Vagina (tissue), 2 donors: ENCODE measurements at regions not wholly inside any gene's neighbourhood (a gene's known extent, or its start where the extent isn't known, plus 50 kb on each side); places are given as distances from the start of the nearest gene placed in this dataset.

ENCODE experiments used
- DNase-seq, 2 donors: peaks; one replicate each; pipeline ENCODE4 v3.0.0-alpha.2; 2017; ENCODE audit errors: extremely low spot score in 2 of 2
- H3K27ac ChIP-seq: fragments of 200-600 bp; sonication (generic); one replicate; pipeline ENCODE4 v1.5.1; 2019
- H3K27me3 ChIP-seq: fragments of 200-600 bp; sonication (generic); one replicate; pipeline ENCODE4 v1.5.1; 2019
- H3K36me3 ChIP-seq, 2 donors: fragments of 200-600 bp; sonication (generic); one replicate each; pipeline ENCODE4 v1.5.1; 2017 to 2019
- H3K4me1 ChIP-seq: fragments of 200-600 bp; sonication (generic); one replicate; pipeline ENCODE4 v1.5.1; 2019
- H3K4me3 ChIP-seq, 2 donors: fragments of 200-600 bp; sonication (generic); 1 replicate in 1 of 2; 2 replicates in 1 of 2; pipeline ENCODE4 v1.5.1; 2016 to 2019
- H3K9me3 ChIP-seq: fragments of 200-600 bp; sonication (generic); one replicate; pipeline ENCODE4 v1.5.1; 2019
- POLR2A ChIP-seq, 2 donors: fragments of 450-650 bp; IDR thresholded peaks; one replicate each; pipeline ENCODE4 v1.6.1; 2017; ENCODE audit warnings: antibody characterized with exemption in 2 of 2, mild to moderate bottlenecking in 2 of 2, moderate library complexity in 2 of 2
- POLR2AphosphoS5 ChIP-seq, 2 donors: sonication (generic); formaldehyde crosslinking; IDR thresholded peaks; one replicate each; pipeline ENCODE4 v1.9.0; 2017; ENCODE audit warnings: antibody characterized with exemption in 2 of 2, mild to moderate bottlenecking in 2 of 2, low read depth in 1 of 2; ENCODE audit not compliant: insufficient read depth in 1 of 2
- intact Hi-C: fragments of 100-400 bp; cut with DNase I; formaldehyde crosslinking; loops from one replicate; pipeline ENCODE4 v1.15.1; 2023
- TF ChIP-seq, protein P1 (sequence below), 3 experiments: fragments of 450-650 bp in 2 of 3; fragments of 200-600 bp in 1 of 3; sonication (generic) in 1 of 3; IDR thresholded peaks; one replicate each; pipeline ENCODE4 v1.5.1; 2017 to 2019; ENCODE audit warnings: antibody characterized with exemption in 3 of 3, mild to moderate bottlenecking in 2 of 3, moderate library complexity in 2 of 3

DNA sequence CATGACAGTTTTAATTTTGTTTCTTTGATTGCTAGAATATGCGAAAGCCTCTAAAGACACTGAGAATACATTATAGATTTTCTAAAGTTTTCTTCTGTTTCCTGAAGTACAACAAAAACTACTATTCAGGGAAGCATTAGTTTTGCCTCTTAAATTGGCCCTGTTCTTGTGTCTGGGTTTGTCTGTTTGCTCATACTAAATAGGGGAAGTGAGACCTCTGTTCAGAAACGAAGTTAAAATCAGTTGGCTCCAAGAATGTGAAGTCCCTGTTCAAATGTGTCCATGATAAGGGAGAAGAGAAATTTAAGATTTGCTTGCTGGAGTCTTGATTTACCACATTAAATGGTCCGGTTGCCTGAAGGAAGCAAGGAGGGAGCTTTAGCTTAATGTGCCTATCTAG is 327.3 kb upstream of the GBE1 start:
- Histone ChIP-seq H3K27ac (no peak overlapping the region), H3K4me1 (no peaks in the 10 kb centered on the region), H3K27me3 (no peaks in the 10 kb centered on the region), H3K9me3 (no peaks in the 10 kb centered on the region), H3K4me3 (no peak overlapping the region), H3K36me3 (no peaks in the 10 kb centered on the region)
- TF ChIP-seq POLR2AphosphoS5 (IDR thresholded peaks at IDR 0.05; ENCODE audit: insufficient read depth in 1 of 2, low read depth in 1 of 2) (no peak), POLR2A (IDR thresholded peaks at IDR 0.05) (no peak)
- TF ChIP-seq, protein P1, sequence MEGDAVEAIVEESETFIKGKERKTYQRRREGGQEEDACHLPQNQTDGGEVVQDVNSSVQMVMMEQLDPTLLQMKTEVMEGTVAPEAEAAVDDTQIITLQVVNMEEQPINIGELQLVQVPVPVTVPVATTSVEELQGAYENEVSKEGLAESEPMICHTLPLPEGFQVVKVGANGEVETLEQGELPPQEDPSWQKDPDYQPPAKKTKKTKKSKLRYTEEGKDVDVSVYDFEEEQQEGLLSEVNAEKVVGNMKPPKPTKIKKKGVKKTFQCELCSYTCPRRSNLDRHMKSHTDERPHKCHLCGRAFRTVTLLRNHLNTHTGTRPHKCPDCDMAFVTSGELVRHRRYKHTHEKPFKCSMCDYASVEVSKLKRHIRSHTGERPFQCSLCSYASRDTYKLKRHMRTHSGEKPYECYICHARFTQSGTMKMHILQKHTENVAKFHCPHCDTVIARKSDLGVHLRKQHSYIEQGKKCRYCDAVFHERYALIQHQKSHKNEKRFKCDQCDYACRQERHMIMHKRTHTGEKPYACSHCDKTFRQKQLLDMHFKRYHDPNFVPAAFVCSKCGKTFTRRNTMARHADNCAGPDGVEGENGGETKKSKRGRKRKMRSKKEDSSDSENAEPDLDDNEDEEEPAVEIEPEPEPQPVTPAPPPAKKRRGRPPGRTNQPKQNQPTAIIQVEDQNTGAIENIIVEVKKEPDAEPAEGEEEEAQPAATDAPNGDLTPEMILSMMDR (IDR thresholded peaks at IDR 0.05) = no peak
- DNase-seq = no peak
- intact Hi-C loops = no loop called here

DNA sequence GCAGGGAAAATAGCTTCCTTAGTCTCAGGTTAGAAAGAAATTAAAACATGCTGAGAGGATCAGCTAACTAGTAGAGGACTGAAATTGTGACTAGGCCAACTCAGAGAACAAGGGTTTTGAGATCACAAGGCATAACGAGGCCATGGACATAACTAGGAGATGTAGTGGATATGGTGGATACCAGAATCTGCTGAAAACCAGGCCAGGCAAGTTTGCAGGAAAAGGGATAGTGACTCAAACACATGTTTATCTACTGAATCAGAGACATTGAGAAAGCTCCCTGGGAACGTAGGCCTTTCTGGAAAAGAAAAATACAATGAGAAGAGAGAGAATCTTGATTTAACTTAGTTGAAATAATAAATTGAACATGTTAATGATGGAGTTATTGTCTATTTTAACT is 326.5 kb upstream of the GBE1 start:
- Histone ChIP-seq H3K36me3 (no peaks in the 10 kb centered on the region), H3K27ac (no peak overlapping the region), H3K4me3 (no peak overlapping the region), H3K4me1 (no peaks in the 10 kb centered on the region), H3K9me3 (no peaks in the 10 kb centered on the region), H3K27me3 (no peaks in the 10 kb centered on the region)
- intact Hi-C loops = no loop called here
- TF ChIP-seq POLR2A (IDR thresholded peaks at IDR 0.05) = no peak
- TF ChIP-seq, protein P1 (IDR thresholded peaks at IDR 0.05) = no peak
- no peak for TF ChIP-seq POLR2AphosphoS5 (IDR thresholded peaks at IDR 0.05; ENCODE audit: insufficient read depth in 1 of 2, low read depth in 1 of 2)
- DNase-seq = no peak

DNA sequence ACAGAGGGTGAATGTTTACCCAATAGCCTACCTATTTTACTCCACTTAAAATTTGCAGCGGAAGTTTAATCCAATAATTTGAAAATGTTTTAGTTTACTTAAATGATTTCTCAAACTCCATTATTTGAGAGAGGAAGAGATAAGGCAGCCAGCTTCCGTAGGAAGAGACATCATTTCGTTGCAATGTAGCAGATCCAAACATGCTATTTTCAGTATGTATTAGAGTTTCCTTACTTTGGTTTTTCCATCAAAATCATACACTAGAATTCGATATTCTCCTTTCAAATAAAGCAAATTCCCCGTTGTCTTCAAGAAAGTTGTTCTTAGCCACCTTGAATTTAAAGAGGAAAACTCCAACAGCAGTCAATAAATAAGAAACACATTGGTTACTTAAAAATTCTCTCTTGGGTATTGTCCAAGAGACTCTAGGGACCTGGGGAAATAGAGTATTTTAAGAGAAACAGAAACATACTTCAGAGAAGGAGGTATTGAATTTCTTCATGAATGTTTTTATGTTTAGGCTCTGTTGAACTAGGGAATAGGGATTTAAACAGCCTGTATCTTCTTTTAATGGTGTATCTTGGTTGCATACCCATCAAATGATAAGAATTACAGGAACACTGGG is 324.5 kb upstream of the GBE1 start:
- Histone ChIP-seq H3K4me3 (no peak overlapping the region), H3K36me3 (no peaks in the 10 kb centered on the region), H3K9me3 (no peaks in the 10 kb centered on the region), H3K27ac (no peak overlapping the region), H3K4me1 (no peaks in the 10 kb centered on the region), H3K27me3 (no peaks in the 10 kb centered on the region)
- DNase-seq = no peak
- TF ChIP-seq POLR2A (IDR thresholded peaks at IDR 0.05) (no peak), POLR2AphosphoS5 (IDR thresholded peaks at IDR 0.05; ENCODE audit: insufficient read depth in 1 of 2, low read depth in 1 of 2) (no peak)
- TF ChIP-seq, protein P1 (IDR thresholded peaks at IDR 0.05) = no peak
- intact Hi-C loops = no loop called here

DNA sequence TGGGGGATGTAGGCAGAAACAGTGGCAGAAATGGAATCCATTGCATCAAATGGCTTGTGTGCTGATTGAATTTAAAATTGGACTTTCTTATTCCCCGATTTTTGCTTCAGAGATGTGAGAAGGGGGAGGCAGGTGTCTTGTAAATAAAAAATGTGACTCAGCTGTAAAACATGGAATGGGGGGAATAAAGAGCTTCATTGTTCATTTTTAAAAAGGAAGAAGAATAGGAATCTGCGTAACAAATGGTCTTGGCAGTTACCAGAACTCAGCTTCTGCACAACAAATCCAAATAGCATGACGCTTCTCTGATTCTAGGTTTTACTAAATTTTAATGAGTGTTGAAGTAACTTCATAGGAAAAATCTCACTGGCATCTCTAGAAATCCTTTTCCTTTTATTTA is 323.9 kb upstream of the GBE1 start:
- Histone ChIP-seq H3K27me3 (no peaks in the 10 kb centered on the region), H3K4me1 (no peaks in the 10 kb centered on the region), H3K4me3 (no peak overlapping the region), H3K36me3 (no peaks in the 10 kb centered on the region), H3K27ac (no peak overlapping the region), H3K9me3 (no peaks in the 10 kb centered on the region)
- no peak for DNase-seq
- intact Hi-C loops = no loop called here
- TF ChIP-seq, protein P1 (IDR thresholded peaks at IDR 0.05) = no peak
- TF ChIP-seq POLR2AphosphoS5 (IDR thresholded peaks at IDR 0.05; ENCODE audit: insufficient read depth in 1 of 2, low read depth in 1 of 2) (no peak), POLR2A (IDR thresholded peaks at IDR 0.05) (no peak)

DNA sequence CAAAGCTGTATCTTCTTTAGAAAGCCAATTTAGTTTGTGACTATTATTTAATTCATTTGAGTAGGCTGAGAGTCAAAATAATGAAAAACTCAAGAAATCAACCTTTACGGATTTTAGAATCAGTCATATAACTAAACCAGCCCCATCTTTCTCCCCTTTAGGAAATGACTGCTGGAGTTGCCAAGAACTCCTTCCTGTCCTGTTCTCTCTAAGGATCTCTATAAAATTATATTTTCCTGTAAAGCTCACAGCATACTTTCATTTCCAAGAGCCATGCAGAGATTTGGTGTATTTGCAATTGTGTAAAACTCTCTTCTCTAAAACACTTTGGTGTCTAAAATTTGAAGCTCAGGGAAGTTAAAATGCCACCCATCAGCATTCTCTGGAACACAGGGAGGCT is 323.4 kb upstream of the GBE1 start:
- no peak overlapping the region for H3K27ac ChIP-seq
- H3K4me3 ChIP-seq = no peak overlapping the region
- H3K4me1 ChIP-seq = no peaks in the 10 kb centered on the region

More for the DNA sequence above, 323.4 kb upstream of the GBE1 start:
- intact Hi-C loops = no loop called here
- no peak for DNase-seq
- no peaks in the 10 kb centered on the region for H3K9me3 ChIP-seq
- TF ChIP-seq, protein P1 (IDR thresholded peaks at IDR 0.05) = no peak
- TF ChIP-seq POLR2A (IDR thresholded peaks at IDR 0.05) = no peak
- no peaks in the 10 kb centered on the region for H3K36me3 ChIP-seq
- H3K27me3 ChIP-seq = no peaks in the 10 kb centered on the region
